ENCODE measurements at regions not wholly inside any gene's neighbourhood (a gene's known extent, or its start where the extent isn't known, plus 50 kb on each side); places are given as distances from the start of the nearest gene placed in this dataset.

GRCh38 chr5:71832812-71833715, 114.0 kb downstream of the CARTPT start:
- WGBS = 88% methylated on average over 4 of the region's 4 CpGs
- DNase-seq (ENCODE audit: extremely low spot score) = no peak
- H3K27ac ChIP-seq (ENCODE audit: low read depth) = no peak overlapping the region
- no peak overlapping the region for H3K4me3 ChIP-seq (ENCODE audit: low read depth, low read length)
- H3K4me1 ChIP-seq (ENCODE audit: insufficient read depth) = peaks cover 1% of the 10 kb centered on the region
- H3K36me3 ChIP-seq (ENCODE audit: insufficient read depth) = no peaks in the 10 kb centered on the region

- WGBS = 35% methylated on average over 2 of the region's 2 CpGs
- no peaks in the 10 kb centered on the region for H3K36me3 ChIP-seq (ENCODE audit: insufficient read depth)
- no peak for DNase-seq (ENCODE audit: extremely low spot score)
- no peak overlapping the region for H3K4me3 ChIP-seq (ENCODE audit: low read depth, low read length)
- H3K4me1 ChIP-seq (ENCODE audit: insufficient read depth) = peaks cover 1% of the 10 kb centered on the region
- H3K27ac ChIP-seq (ENCODE audit: low read depth) = no peak overlapping the region
These were observed 115.5 kb downstream of the CARTPT start for GRCh38 chr5:71834601-71835000.

GRCh38 chr5:71836084-71836483, 117.0 kb downstream of the CARTPT start:
- DNase-seq (ENCODE audit: extremely low spot score) = no peak
- no peaks in the 10 kb centered on the region for H3K36me3 ChIP-seq (ENCODE audit: insufficient read depth)
- no peak overlapping the region for H3K4me3 ChIP-seq (ENCODE audit: low read depth, low read length)
- H3K4me1 ChIP-seq (ENCODE audit: insufficient read depth) = peaks cover 1% of the 10 kb centered on the region
- H3K27ac ChIP-seq (ENCODE audit: low read depth) = no peak overlapping the region

GRCh38 chr5:71836559-71837112, 117.6 kb downstream of the CARTPT start:
- H3K27ac ChIP-seq (ENCODE audit: low read depth) = no peak overlapping the region
- 81% methylated on average over 5 of the region's 5 CpGs for WGBS
- H3K36me3 ChIP-seq (ENCODE audit: insufficient read depth) = no peaks in the 10 kb centered on the region
- DNase-seq (ENCODE audit: extremely low spot score) = no peak
- no peaks in the 10 kb centered on the region for H3K4me1 ChIP-seq (ENCODE audit: insufficient read depth)
- H3K4me3 ChIP-seq (ENCODE audit: low read depth, low read length) = no peak overlapping the region

GRCh38 chr5:71838286-71838685, 119.2 kb downstream of the CARTPT start:
- Histone ChIP-seq H3K27ac (ENCODE audit: low read depth) (no peak overlapping the region), H3K4me1 (ENCODE audit: insufficient read depth) (no peaks in the 10 kb centered on the region), H3K36me3 (ENCODE audit: insufficient read depth) (no peaks in the 10 kb centered on the region), H3K4me3 (ENCODE audit: low read depth, low read length) (no peak overlapping the region)
- 92% methylated on average over 4 of the region's 4 CpGs for WGBS
- DNase-seq (ENCODE audit: extremely low spot score) = no peak

GRCh38 chr5:71839096-71839884, 120.2 kb downstream of the CARTPT start:
- Histone ChIP-seq H3K27ac (ENCODE audit: low read depth) (no peak overlapping the region), H3K36me3 (ENCODE audit: insufficient read depth) (no peaks in the 10 kb centered on the region), H3K4me3 (ENCODE audit: low read depth, low read length) (no peak overlapping the region), H3K4me1 (ENCODE audit: insufficient read depth) (no peaks in the 10 kb centered on the region)
- WGBS = 72% methylated on average over 6 of the region's 6 CpGs
- no peak for DNase-seq (ENCODE audit: extremely low spot score)

GRCh38 chr5:71841107-71841506, 122.0 kb downstream of the CARTPT start:
- H3K36me3 ChIP-seq (ENCODE audit: insufficient read depth) = no peaks in the 10 kb centered on the region
- H3K4me1 ChIP-seq (ENCODE audit: insufficient read depth) = no peaks in the 10 kb centered on the region
- H3K4me3 ChIP-seq (ENCODE audit: low read depth, low read length) = no peak overlapping the region
- no peak overlapping the region for H3K27ac ChIP-seq (ENCODE audit: low read depth)
- DNase-seq (ENCODE audit: extremely low spot score) = no peak
- WGBS = 87% methylated on average over 1 of the region's 1 CpG

- Histone ChIP-seq H3K27ac (ENCODE audit: low read depth) (no peak overlapping the region), H3K4me1 (ENCODE audit: insufficient read depth) (no peaks in the 10 kb centered on the region), H3K36me3 (ENCODE audit: insufficient read depth) (no peaks in the 10 kb centered on the region), H3K4me3 (ENCODE audit: low read depth, low read length) (no peak overlapping the region)
- DNase-seq (ENCODE audit: extremely low spot score) = no peak
- WGBS = 79% methylated on average over 3 of the region's 3 CpGs
These were observed 124.0 kb downstream of the CARTPT start for GRCh38 chr5:71843111-71843510.

- DNase-seq (ENCODE audit: extremely low spot score) = no peak
- no peaks in the 10 kb centered on the region for H3K4me1 ChIP-seq (ENCODE audit: insufficient read depth)
- no peaks in the 10 kb centered on the region for H3K36me3 ChIP-seq (ENCODE audit: insufficient read depth)
- whole genome bisulfite sequencing = 90% methylated on average over 3 of the region's 3 CpGs
- H3K27ac ChIP-seq (ENCODE audit: low read depth) = no peak overlapping the region
- H3K4me3 ChIP-seq (ENCODE audit: low read depth, low read length) = no peak overlapping the region
These were observed 125.8 kb downstream of the CARTPT start for GRCh38 chr5:71844862-71845261.

- no peaks in the 10 kb centered on the region for H3K36me3 ChIP-seq (ENCODE audit: insufficient read depth)
- 69% methylated on average over 4 of the region's 4 CpGs for WGBS
- H3K27ac ChIP-seq (ENCODE audit: low read depth) = no peak overlapping the region
- no peak overlapping the region for H3K4me3 ChIP-seq (ENCODE audit: low read depth, low read length)
- no peak for DNase-seq (ENCODE audit: extremely low spot score)
- H3K4me1 ChIP-seq (ENCODE audit: insufficient read depth) = no peaks in the 10 kb centered on the region
These were observed 140.4 kb downstream of the CARTPT start for GRCh38 chr5:71859515-71859914.

GRCh38 chr5:71860048-71860447, 141.0 kb downstream of the CARTPT start:
- no peak overlapping the region for H3K4me3 ChIP-seq (ENCODE audit: low read depth, low read length)
- no peaks in the 10 kb centered on the region for H3K36me3 ChIP-seq (ENCODE audit: insufficient read depth)
- 89% methylated on average over 3 of the region's 3 CpGs for WGBS
- H3K27ac ChIP-seq (ENCODE audit: low read depth) = no peak overlapping the region
- no peaks in the 10 kb centered on the region for H3K4me1 ChIP-seq (ENCODE audit: insufficient read depth)
- no peak for DNase-seq (ENCODE audit: extremely low spot score)

- no peaks in the 10 kb centered on the region for H3K4me1 ChIP-seq (ENCODE audit: insufficient read depth)
- WGBS = 0% methylated on average over 1 of the region's 1 CpG
- no peaks in the 10 kb centered on the region for H3K36me3 ChIP-seq (ENCODE audit: insufficient read depth)
- H3K27ac ChIP-seq (ENCODE audit: low read depth) = no peak overlapping the region
- DNase-seq (ENCODE audit: extremely low spot score) = no peak
- H3K4me3 ChIP-seq (ENCODE audit: low read depth, low read length) = no peak overlapping the region
These were observed 142.6 kb downstream of the CARTPT start for GRCh38 chr5:71861682-71862081.

GRCh38 chr5:71862087-71862486, 143.0 kb downstream of the CARTPT start:
- 51% methylated on average over 1 of the region's 1 CpG for WGBS
- Histone ChIP-seq H3K4me3 (ENCODE audit: low read depth, low read length) (no peak overlapping the region), H3K27ac (ENCODE audit: low read depth) (no peak overlapping the region), H3K36me3 (ENCODE audit: insufficient read depth) (no peaks in the 10 kb centered on the region), H3K4me1 (ENCODE audit: insufficient read depth) (no peaks in the 10 kb centered on the region)
- DNase-seq (ENCODE audit: extremely low spot score) = no peak
